ENCODE measurements at regions not wholly inside any gene's neighbourhood (a gene's known extent, or its start where the extent isn't known, plus 50 kb on each side); places are given as distances from the start of the nearest gene placed in this dataset.

GRCh38 chr5:42338136-42338535, 85.1 kb upstream of the GHR start:
- Histone ChIP-seq H2AFZ (ENCODE audit: low read length) (no peak overlapping the region), H3K4me1 (ENCODE audit: insufficient read depth, low read length) (no peaks in the 10 kb centered on the region), H3K79me2 (ENCODE audit: insufficient read depth, low read length) (no peaks in the 10 kb centered on the region), H3K27ac (ENCODE audit: low read depth, low read length) (no peak overlapping the region), H4K20me1 (ENCODE audit: insufficient read depth, low read length) (no peaks in the 10 kb centered on the region), H3K4me3 (ENCODE audit: insufficient read depth, low read length) (no peak overlapping the region), H3K4me2 (ENCODE audit: insufficient read depth, low read length) (no peak overlapping the region), H3K9me3 (ENCODE audit: low read depth, low read length) (peaks cover 4% of the 10 kb centered on the region), H3K36me3 (ENCODE audit: insufficient read depth, low read length) (no peaks in the 10 kb centered on the region), H3K27me3 (ENCODE audit: insufficient read depth, low read length) (no peaks in the 10 kb centered on the region)
- no peak for TF ChIP-seq CTCF (IDR thresholded peaks at IDR 0.05; ENCODE audit: extremely low read depth, low read depth, low read length)
- DNase-seq (ENCODE audit: insufficient read length, low spot score, missing footprints): no peak

DNA sequence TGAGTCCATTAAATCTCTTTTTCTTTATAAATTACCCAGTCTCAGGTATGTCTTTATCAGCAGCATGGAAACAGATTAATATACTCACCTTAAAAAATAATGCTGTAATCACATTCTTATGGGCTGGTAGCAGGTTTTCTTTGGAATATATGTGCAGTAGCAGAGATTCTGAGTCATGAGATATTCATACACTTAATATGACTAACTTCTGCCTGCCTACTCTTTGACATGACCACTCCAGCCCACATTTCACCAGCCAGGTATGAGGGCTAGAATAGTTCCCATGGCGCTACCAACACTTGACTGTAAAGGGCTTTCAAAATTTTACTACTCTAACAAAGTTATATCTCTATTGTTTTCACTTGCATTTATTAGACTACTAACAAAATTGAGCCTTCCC, 74.1 kb upstream of the GHR start:
- Histone ChIP-seq H3K27ac (ENCODE audit: low read depth, low read length) (no peak overlapping the region), H3K4me1 (ENCODE audit: insufficient read depth, low read length) (no peaks in the 10 kb centered on the region), H3K27me3 (ENCODE audit: insufficient read depth, low read length) (no peaks in the 10 kb centered on the region), H3K9me3 (ENCODE audit: low read depth, low read length) (no peaks in the 10 kb centered on the region), H4K20me1 (ENCODE audit: insufficient read depth, low read length) (no peaks in the 10 kb centered on the region), H3K4me3 (ENCODE audit: insufficient read depth, low read length) (no peak overlapping the region), H3K4me2 (ENCODE audit: insufficient read depth, low read length) (no peak overlapping the region), H3K36me3 (ENCODE audit: insufficient read depth, low read length) (no peaks in the 10 kb centered on the region), H2AFZ (ENCODE audit: low read length) (no peak overlapping the region), H3K79me2 (ENCODE audit: insufficient read depth, low read length) (no peaks in the 10 kb centered on the region)
- TF ChIP-seq CTCF (IDR thresholded peaks at IDR 0.05; ENCODE audit: extremely low read depth, low read depth, low read length): no peak
- DNase-seq (ENCODE audit: insufficient read length, low spot score, missing footprints): no peak

DNA sequence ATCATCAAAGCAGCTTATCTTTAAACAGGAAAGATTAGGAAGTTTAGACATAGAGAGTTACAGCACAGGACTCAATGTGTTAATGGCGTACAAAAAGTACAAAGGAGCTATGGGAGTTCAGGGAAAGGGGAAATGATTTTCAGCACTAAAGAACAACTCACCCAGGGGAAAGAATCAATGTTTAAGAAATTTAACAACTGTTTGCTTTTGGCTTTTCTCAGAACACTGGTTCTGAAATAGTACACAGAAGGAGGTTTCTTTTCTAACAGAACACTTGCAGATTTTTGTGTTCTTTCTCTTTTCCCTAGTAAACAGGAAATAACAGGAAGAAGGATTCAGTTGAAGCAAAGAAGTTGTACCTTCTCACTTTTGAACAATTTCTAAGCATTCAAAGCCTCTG, 71.3 kb upstream of the GHR start:
- H3K27ac ChIP-seq (ENCODE audit: low read depth, low read length): no peak overlapping the region
- no peak overlapping the region for H3K4me3 ChIP-seq (ENCODE audit: insufficient read depth, low read length)
- H3K79me2 ChIP-seq (ENCODE audit: insufficient read depth, low read length): no peaks in the 10 kb centered on the region
- H3K27me3 ChIP-seq (ENCODE audit: insufficient read depth, low read length): no peaks in the 10 kb centered on the region
- no peak overlapping the region for H2AFZ ChIP-seq (ENCODE audit: low read length)
- H3K4me2 ChIP-seq (ENCODE audit: insufficient read depth, low read length): no peak overlapping the region
- no peak for DNase-seq (ENCODE audit: insufficient read length, low spot score, missing footprints)
- no peaks in the 10 kb centered on the region for H4K20me1 ChIP-seq (ENCODE audit: insufficient read depth, low read length)
- no peak for TF ChIP-seq CTCF (IDR thresholded peaks at IDR 0.05; ENCODE audit: extremely low read depth, low read depth, low read length)
- no peaks in the 10 kb centered on the region for H3K36me3 ChIP-seq (ENCODE audit: insufficient read depth, low read length)
- no peaks in the 10 kb centered on the region for H3K9me3 ChIP-seq (ENCODE audit: low read depth, low read length)
- H3K4me1 ChIP-seq (ENCODE audit: insufficient read depth, low read length): no peaks in the 10 kb centered on the region

GRCh38 chr5:42360056-42360455, 63.2 kb upstream of the GHR start:
- no peak for TF ChIP-seq CTCF (IDR thresholded peaks at IDR 0.05; ENCODE audit: extremely low read depth, low read depth, low read length)
- Histone ChIP-seq H3K4me2 (ENCODE audit: insufficient read depth, low read length) (no peak overlapping the region), H3K4me3 (ENCODE audit: insufficient read depth, low read length) (no peak overlapping the region), H4K20me1 (ENCODE audit: insufficient read depth, low read length) (no peaks in the 10 kb centered on the region), H3K36me3 (ENCODE audit: insufficient read depth, low read length) (no peaks in the 10 kb centered on the region), H2AFZ (ENCODE audit: low read length) (peak overlapping the region; percentile 22), H3K27ac (ENCODE audit: low read depth, low read length) (no peak overlapping the region), H3K79me2 (ENCODE audit: insufficient read depth, low read length) (no peaks in the 10 kb centered on the region), H3K27me3 (ENCODE audit: insufficient read depth, low read length) (no peaks in the 10 kb centered on the region), H3K9me3 (ENCODE audit: low read depth, low read length) (no peaks in the 10 kb centered on the region), H3K4me1 (ENCODE audit: insufficient read depth, low read length) (no peaks in the 10 kb centered on the region)
- peak; percentile 41 for DNase-seq (ENCODE audit: insufficient read length, low spot score, missing footprints)

Measured in osteoblast (primary cell).